HCT116 (cell line): ENCODE measurements at regions not wholly inside any gene's neighbourhood (a gene's known extent, or its start where the extent isn't known, plus 50 kb on each side); places are given as distances from the start of the nearest gene placed in this dataset.

ENCODE experiments used
- ATAC-seq: fragments of 200-7000 bp; cut with Tn5 transposase; 2 replicates; pipeline ENCODE4 v1.9.1; 2020; ENCODE audit warnings: mild to moderate bottlenecking, moderate library complexity
- BruUV-seq: library from RNA; stranded (reverse); fragments of 400-500 nt; replicated peaks from 2 replicates; lab custom pipeline; 2021; lab: Mats Ljungman, UMichigan
- CTCF ChIA-PET: fragments of 300-600 bp; sonication (Branson Sonifier 250); formaldehyde crosslinking; loops from one replicate; lab custom pipeline; 2021; ENCODE audit warnings: antibody characterized with exemption; lab: Charles Lee
- POLR2A ChIA-PET: fragments of 300-600, 350-600 bp; sonication (Branson Sonifier 250); formaldehyde crosslinking; loops from one replicate; lab custom pipeline; 2021; ENCODE audit warnings: antibody characterized with exemption; lab: Charles Lee
- RAD21 ChIA-PET, 2 experiments: fragments of 300-600 bp; sonication (Branson Sonifier 250); formaldehyde crosslinking; loops; one replicate each; lab custom pipeline; 2023; ENCODE audit warnings: low total read pairs in 2 of 2; ENCODE audit not compliant: uncharacterized antibody in 2 of 2, unreplicated experiment in 2 of 2, low non-redundant PET in 1 of 2; lab: Charles Lee
- DNase-seq: peaks from one replicate; pipeline ENCODE4 v3.0.0-alpha.2; 2010; ENCODE audit warnings: low read depth, low spot score
- H2AFZ ChIP-seq: fragments of 200-600 bp; shearing (Covaris generic), sonication (generic); 2 replicates; pipeline ENCODE4 v1.6.1; 2017; ENCODE audit warnings: low read depth, mixed run types, mixed read lengths, antibody characterized with exemption, low read length; ENCODE audit not compliant: poor library complexity, severe bottlenecking
- H3K27ac ChIP-seq: 2 replicates; pipeline ENCODE4 v1.5.1; 2012; ENCODE audit warnings: low read depth, low read length
- H3K27me3 ChIP-seq: fragments of 200-600 bp; sonication (generic); 2 replicates; pipeline ENCODE4 v1.6.1; 2016; ENCODE audit warnings: mixed run types, low read length, mixed read lengths; ENCODE audit not compliant: insufficient read depth
- H3K36me3 ChIP-seq, 2 experiments: fragments of 200-500 bp in 1 of 2; fragments of 200-600 bp in 1 of 2; sonication (Bioruptor generic) in 1 of 2; sonication (generic) in 1 of 2; 2 replicates each; pipeline versions ENCODE4 v1.5.1 to v1.6.1; 2014 to 2016; ENCODE audit warnings: low read length in 2 of 2, inconsistent platforms in 1 of 2, mixed read lengths in 1 of 2, mixed run types in 1 of 2; ENCODE audit not compliant: insufficient read depth in 2 of 2, control insufficient read depth in 1 of 2
- H3K4me1 ChIP-seq, 2 experiments: fragments of 200-600 bp in 1 of 2; sonication (generic) in 1 of 2; 2 replicates each; pipeline versions ENCODE4 v1.5.1 to v1.6.1; 2012 to 2017; ENCODE audit warnings: low read length in 2 of 2, inconsistent platforms in 1 of 2, mild to moderate bottlenecking in 1 of 2, mixed read lengths in 1 of 2, mixed run types in 1 of 2, moderate library complexity in 1 of 2; ENCODE audit not compliant: insufficient read depth in 2 of 2, control insufficient read depth in 1 of 2
- H3K4me2 ChIP-seq: fragments of 200-600 bp; sonication (generic); 2 replicates; pipeline ENCODE4 v1.6.1; 2017; ENCODE audit warnings: mixed run types, low read length, mixed read lengths
- H3K4me3 ChIP-seq, 2 experiments: fragments of 200-600 bp in 1 of 2; sonication (generic) in 1 of 2; replicated peaks in 1 of 2; 2 replicates each; pipeline ENCODE4 v1.5.1; 2011 to 2016; ENCODE audit warnings: low read length in 2 of 2, control low read depth in 1 of 2, low read depth in 1 of 2, mild to moderate bottlenecking in 1 of 2, mixed read lengths in 1 of 2, mixed run types in 1 of 2
- H3K79me2 ChIP-seq: fragments of 200-600 bp; sonication (generic); 2 replicates; pipeline ENCODE4 v1.6.1; 2017; ENCODE audit warnings: mild to moderate bottlenecking, mixed run types, low read length, moderate library complexity, mixed read lengths; ENCODE audit not compliant: insufficient read depth
- H3K9ac ChIP-seq: fragments of 200-600 bp; sonication (generic); 2 replicates; pipeline ENCODE4 v1.6.1; 2016; ENCODE audit warnings: low read length, mixed read lengths
- H3K9me2 ChIP-seq: fragments of 200-600 bp; sonication (generic), shearing (Covaris generic); 2 replicates; pipeline ENCODE4 v1.6.1; 2017; ENCODE audit warnings: mixed run types, mild to moderate bottlenecking, moderate library complexity; ENCODE audit not compliant: insufficient read depth
- H3K9me3 ChIP-seq, 2 experiments: fragments of 200-500 bp in 1 of 2; fragments of 200-600 bp in 1 of 2; sonication (Bioruptor generic) in 1 of 2; sonication (generic) in 1 of 2; 2 replicates each; pipeline ENCODE4 v1.6.1; 2014 to 2017; ENCODE audit warnings: low read length in 2 of 2, mixed read lengths in 2 of 2, inconsistent platforms in 1 of 2, low read depth in 1 of 2, mild to moderate bottlenecking in 1 of 2, mixed run types in 1 of 2, moderate library complexity in 1 of 2; ENCODE audit not compliant: control insufficient read depth in 1 of 2, insufficient read depth in 1 of 2
- H4K20me1 ChIP-seq: fragments of 200-600 bp; sonication (generic), shearing (Covaris generic); 2 replicates; pipeline ENCODE4 v1.6.1; 2017; ENCODE audit warnings: mixed run types, mild to moderate bottlenecking, moderate library complexity; ENCODE audit not compliant: insufficient read depth
- CBX3 ChIP-seq: IDR thresholded peaks from 2 replicates; pipeline ENCODE4 v1.6.1; 2012; ENCODE audit warnings: low read depth
- CEBPB ChIP-seq: IDR thresholded peaks from 2 replicates; pipeline ENCODE4 v1.6.1; 2012; ENCODE audit warnings: low read depth
- EGR1 ChIP-seq: IDR thresholded peaks from 2 replicates; pipeline ENCODE4 v1.6.1; 2012; ENCODE audit warnings: low read depth
- ELF1 ChIP-seq: IDR thresholded peaks from 2 replicates; pipeline ENCODE4 v1.6.1; 2012; ENCODE audit warnings: low read depth, borderline replicate concordance
- EZH2 ChIP-seq: fragments of 200-600 bp; sonication (generic); IDR thresholded peaks from 2 replicates; pipeline ENCODE4 v1.6.1; 2017; ENCODE audit warnings: antibody characterized with exemption, mixed run types
- EZH2phosphoT487 ChIP-seq: fragments of 200-600 bp; IDR thresholded peaks from 2 replicates; pipeline ENCODE4 v1.6.1; 2018; ENCODE audit warnings: antibody characterized with exemption, borderline replicate concordance
- FOSL1 ChIP-seq: IDR thresholded peaks from 2 replicates; pipeline ENCODE4 v1.6.1; 2012; ENCODE audit warnings: low read depth
- JUND ChIP-seq: IDR thresholded peaks from 2 replicates; pipeline ENCODE4 v1.6.1; 2012
- POLR2A ChIP-seq: IDR thresholded peaks from 2 replicates; pipeline ENCODE4 v1.7.0; 2011; ENCODE audit warnings: borderline replicate concordance; ENCODE audit not compliant: insufficient read depth, insufficient read length; ENCODE audit errors: extremely low read depth
- POLR2AphosphoS5 ChIP-seq: IDR thresholded peaks from 2 replicates; pipeline ENCODE4 v1.6.1; 2011; ENCODE audit warnings: mild to moderate bottlenecking, low read depth, low read length, moderate library complexity
- RAD21 ChIP-seq: IDR thresholded peaks from 2 replicates; pipeline ENCODE4 v1.6.1; 2012; ENCODE audit warnings: low read depth, mild to moderate bottlenecking
- SIN3A ChIP-seq: IDR thresholded peaks from 2 replicates; pipeline ENCODE4 v1.6.1; 2012; ENCODE audit warnings: low read depth
- SP1 ChIP-seq: IDR thresholded peaks from 2 replicates; pipeline ENCODE4 v1.6.1; 2012; ENCODE audit warnings: low read depth
- TCF7L2 ChIP-seq: IDR thresholded peaks from 2 replicates; pipeline ENCODE4 v1.7.0; 2011; ENCODE audit warnings: borderline replicate concordance, inconsistent platforms; ENCODE audit not compliant: insufficient read depth, insufficient read length; ENCODE audit errors: extremely low read depth
- YY1 ChIP-seq: IDR thresholded peaks from 2 replicates; pipeline ENCODE4 v1.6.1; 2011; ENCODE audit warnings: low read length, low read depth, moderate library complexity, mild to moderate bottlenecking; ENCODE audit not compliant: insufficient replicate concordance; ENCODE audit errors: extremely low read depth
- ZFX ChIP-seq: fragments of 450-650 bp; IDR thresholded peaks from 2 replicates; pipeline ENCODE4 v1.6.1; 2017
- ZNF274 ChIP-seq: fragments of 200-500 bp; sonication (Bioruptor generic); IDR thresholded peaks from 2 replicates; pipeline ENCODE4 v1.6.1; 2014; ENCODE audit warnings: mild to moderate bottlenecking, low read depth, low read length, inconsistent platforms
- intact Hi-C: fragments of 100-400 bp; cut with micrococcal nuclease; formaldehyde crosslinking; loops from 2 replicates; pipeline ENCODE4 v1.10.0; 2022
- TF ChIP-seq, protein P1 (sequence below), 3 experiments: fragments of 200-600 bp in 1 of 3; sonication (generic) in 1 of 3; IDR thresholded peaks in 2 of 3; conservative IDR thresholded peaks in 1 of 3; 2 replicates each; pipeline ENCODE4 v1.5.1; 2012 to 2017; ENCODE audit warnings: low read depth in 2 of 3, low read length in 2 of 3, antibody characterized with exemption in 1 of 3, borderline replicate concordance in 1 of 3, control low read depth in 1 of 3, mild to moderate bottlenecking in 1 of 3, mixed read lengths in 1 of 3, mixed run types in 1 of 3, moderate library complexity in 1 of 3; ENCODE audit not compliant: insufficient read depth in 1 of 3
- TF ChIP-seq, protein P2 (sequence below): IDR thresholded peaks from 2 replicates; pipeline ENCODE4 v1.6.1; 2011; ENCODE audit warnings: mild to moderate bottlenecking, low read length, moderate library complexity; ENCODE audit not compliant: insufficient replicate concordance; ENCODE audit errors: extremely low read depth
- TF ChIP-seq, protein P3 (sequence below): IDR thresholded peaks from 2 replicates; pipeline ENCODE4 v1.6.1; 2012; ENCODE audit warnings: low read depth
- TF ChIP-seq, protein P4 (sequence below): IDR thresholded peaks from 2 replicates; pipeline ENCODE4 v1.6.1; 2012
- TF ChIP-seq, protein P5 (sequence below): IDR thresholded peaks from 2 replicates; pipeline ENCODE4 v1.6.1; 2012

DNA sequence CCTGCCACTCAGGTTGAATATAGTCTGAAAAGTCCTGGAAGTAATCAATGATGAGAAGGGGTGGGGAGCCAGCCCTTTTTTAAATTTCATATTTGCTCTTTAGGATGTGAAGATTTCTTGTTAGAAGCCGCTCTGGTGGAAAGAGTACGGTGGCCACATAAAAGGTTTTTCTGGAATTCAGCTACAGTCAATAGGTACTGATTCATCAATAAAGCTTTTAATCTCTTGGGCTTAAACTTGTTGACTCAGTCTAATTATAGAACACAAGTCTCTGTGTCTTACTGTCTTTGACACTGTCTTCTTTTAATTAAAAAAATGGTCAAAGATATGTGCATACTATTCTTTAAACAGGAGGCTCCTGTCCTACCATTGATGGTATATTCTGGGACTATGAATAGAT is 99.9 kb upstream of the TP63 start:
- no peak overlapping the region for H3K9ac ChIP-seq
- H4K20me1 ChIP-seq = no peaks in the 10 kb centered on the region
- intact Hi-C loops = loop anchor here (5.0 kb wide), 1 partner anchor 339 kb away; no protein-coding TSS in a partner anchor
- no peaks in the 10 kb centered on the region for H3K9me3 ChIP-seq
- no peak overlapping the region for H3K27ac ChIP-seq
- no peak overlapping the region for H3K4me3 ChIP-seq
- no peaks in the 10 kb centered on the region for H3K79me2 ChIP-seq
- peak overlapping the region; percentile 43 for H3K4me2 ChIP-seq
- peak; percentile 61 for DNase-seq
- H3K9me2 ChIP-seq = no peaks in the 10 kb centered on the region
- BruUV-seq = no TSS peak
- no peaks in the 10 kb centered on the region for H3K27me3 ChIP-seq
- H2AFZ ChIP-seq = peak overlapping the region; percentile 5
- ChIA-PET RAD21 (no interaction called here), CTCF (no interaction called here), POLR2A (no interaction called here)
- peaks cover 12 to 16% of the 10 kb centered on the region in 2 experiments for H3K4me1 ChIP-seq
- no peaks in the 10 kb centered on the region for H3K36me3 ChIP-seq
- ATAC-seq = peak; percentile 82
- TF ChIP-seq CBX3 (no peak), POLR2A (no peak), EZH2phosphoT487 (no peak), YY1 (no peak), ZFX (no peak), JUND (peak; percentile 71), SIN3A (peak; percentile 52; the same call in 1 of the 2 replicates), CEBPB (peak; percentile 58; the same call in 1 of the 2 replicates), TCF7L2 (no peak), RAD21 (0 out of 2 replicates have a peak, but pooled peaks have one; percentile 12), ELF1 (no peak), ZNF274 (no peak), FOSL1 (peak; percentile 65), EZH2 (no peak), POLR2AphosphoS5 (no peak), EGR1 (no peak), SP1 (peak; percentile 59)
- TF ChIP-seq, protein P1, sequence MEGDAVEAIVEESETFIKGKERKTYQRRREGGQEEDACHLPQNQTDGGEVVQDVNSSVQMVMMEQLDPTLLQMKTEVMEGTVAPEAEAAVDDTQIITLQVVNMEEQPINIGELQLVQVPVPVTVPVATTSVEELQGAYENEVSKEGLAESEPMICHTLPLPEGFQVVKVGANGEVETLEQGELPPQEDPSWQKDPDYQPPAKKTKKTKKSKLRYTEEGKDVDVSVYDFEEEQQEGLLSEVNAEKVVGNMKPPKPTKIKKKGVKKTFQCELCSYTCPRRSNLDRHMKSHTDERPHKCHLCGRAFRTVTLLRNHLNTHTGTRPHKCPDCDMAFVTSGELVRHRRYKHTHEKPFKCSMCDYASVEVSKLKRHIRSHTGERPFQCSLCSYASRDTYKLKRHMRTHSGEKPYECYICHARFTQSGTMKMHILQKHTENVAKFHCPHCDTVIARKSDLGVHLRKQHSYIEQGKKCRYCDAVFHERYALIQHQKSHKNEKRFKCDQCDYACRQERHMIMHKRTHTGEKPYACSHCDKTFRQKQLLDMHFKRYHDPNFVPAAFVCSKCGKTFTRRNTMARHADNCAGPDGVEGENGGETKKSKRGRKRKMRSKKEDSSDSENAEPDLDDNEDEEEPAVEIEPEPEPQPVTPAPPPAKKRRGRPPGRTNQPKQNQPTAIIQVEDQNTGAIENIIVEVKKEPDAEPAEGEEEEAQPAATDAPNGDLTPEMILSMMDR (IDR thresholded peaks at IDR 0.05 in 2 of 3, conservative IDR thresholded peaks at IDR 0.05 in 1 of 3; ENCODE audit: borderline replicate concordance in 1 of 3, insufficient read depth in 1 of 3, low read depth in 2 of 3, low read length in 2 of 3) = no peak
- TF ChIP-seq, protein P2, sequence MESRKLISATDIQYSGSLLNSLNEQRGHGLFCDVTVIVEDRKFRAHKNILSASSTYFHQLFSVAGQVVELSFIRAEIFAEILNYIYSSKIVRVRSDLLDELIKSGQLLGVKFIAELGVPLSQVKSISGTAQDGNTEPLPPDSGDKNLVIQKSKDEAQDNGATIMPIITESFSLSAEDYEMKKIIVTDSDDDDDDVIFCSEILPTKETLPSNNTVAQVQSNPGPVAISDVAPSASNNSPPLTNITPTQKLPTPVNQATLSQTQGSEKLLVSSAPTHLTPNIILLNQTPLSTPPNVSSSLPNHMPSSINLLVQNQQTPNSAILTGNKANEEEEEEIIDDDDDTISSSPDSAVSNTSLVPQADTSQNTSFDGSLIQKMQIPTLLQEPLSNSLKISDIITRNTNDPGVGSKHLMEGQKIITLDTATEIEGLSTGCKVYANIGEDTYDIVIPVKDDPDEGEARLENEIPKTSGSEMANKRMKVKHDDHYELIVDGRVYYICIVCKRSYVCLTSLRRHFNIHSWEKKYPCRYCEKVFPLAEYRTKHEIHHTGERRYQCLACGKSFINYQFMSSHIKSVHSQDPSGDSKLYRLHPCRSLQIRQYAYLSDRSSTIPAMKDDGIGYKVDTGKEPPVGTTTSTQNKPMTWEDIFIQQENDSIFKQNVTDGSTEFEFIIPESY = no peak
- TF ChIP-seq, protein P3, sequence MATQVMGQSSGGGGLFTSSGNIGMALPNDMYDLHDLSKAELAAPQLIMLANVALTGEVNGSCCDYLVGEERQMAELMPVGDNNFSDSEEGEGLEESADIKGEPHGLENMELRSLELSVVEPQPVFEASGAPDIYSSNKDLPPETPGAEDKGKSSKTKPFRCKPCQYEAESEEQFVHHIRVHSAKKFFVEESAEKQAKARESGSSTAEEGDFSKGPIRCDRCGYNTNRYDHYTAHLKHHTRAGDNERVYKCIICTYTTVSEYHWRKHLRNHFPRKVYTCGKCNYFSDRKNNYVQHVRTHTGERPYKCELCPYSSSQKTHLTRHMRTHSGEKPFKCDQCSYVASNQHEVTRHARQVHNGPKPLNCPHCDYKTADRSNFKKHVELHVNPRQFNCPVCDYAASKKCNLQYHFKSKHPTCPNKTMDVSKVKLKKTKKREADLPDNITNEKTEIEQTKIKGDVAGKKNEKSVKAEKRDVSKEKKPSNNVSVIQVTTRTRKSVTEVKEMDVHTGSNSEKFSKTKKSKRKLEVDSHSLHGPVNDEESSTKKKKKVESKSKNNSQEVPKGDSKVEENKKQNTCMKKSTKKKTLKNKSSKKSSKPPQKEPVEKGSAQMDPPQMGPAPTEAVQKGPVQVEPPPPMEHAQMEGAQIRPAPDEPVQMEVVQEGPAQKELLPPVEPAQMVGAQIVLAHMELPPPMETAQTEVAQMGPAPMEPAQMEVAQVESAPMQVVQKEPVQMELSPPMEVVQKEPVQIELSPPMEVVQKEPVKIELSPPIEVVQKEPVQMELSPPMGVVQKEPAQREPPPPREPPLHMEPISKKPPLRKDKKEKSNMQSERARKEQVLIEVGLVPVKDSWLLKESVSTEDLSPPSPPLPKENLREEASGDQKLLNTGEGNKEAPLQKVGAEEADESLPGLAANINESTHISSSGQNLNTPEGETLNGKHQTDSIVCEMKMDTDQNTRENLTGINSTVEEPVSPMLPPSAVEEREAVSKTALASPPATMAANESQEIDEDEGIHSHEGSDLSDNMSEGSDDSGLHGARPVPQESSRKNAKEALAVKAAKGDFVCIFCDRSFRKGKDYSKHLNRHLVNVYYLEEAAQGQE = no peak
- TF ChIP-seq, protein P4, sequence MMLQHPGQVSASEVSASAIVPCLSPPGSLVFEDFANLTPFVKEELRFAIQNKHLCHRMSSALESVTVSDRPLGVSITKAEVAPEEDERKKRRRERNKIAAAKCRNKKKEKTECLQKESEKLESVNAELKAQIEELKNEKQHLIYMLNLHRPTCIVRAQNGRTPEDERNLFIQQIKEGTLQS = no peak
- TF ChIP-seq, protein P5, sequence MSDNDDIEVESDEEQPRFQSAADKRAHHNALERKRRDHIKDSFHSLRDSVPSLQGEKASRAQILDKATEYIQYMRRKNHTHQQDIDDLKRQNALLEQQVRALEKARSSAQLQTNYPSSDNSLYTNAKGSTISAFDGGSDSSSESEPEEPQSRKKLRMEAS = no peak
